Epidermal melanocyte (primary cell): ENCODE measurements at regions not wholly inside any gene's neighbourhood (a gene's known extent, or its start where the extent isn't known, plus 50 kb on each side); places are given as distances from the start of the nearest gene placed in this dataset.

Experiments
- DNase-seq: peaks from one replicate; pipeline ENCODE4 v3.0.0; 2011; ENCODE audit warnings: low spot score; ENCODE audit not compliant: insufficient read length

- no peak for DNase-seq
Observed at GRCh38 chr21:43274946-43275310, 106.1 kb downstream of the CRYAA start.

GRCh38 chr21:43274022-43274945, 105.5 kb downstream of the CRYAA start:
- DNase-seq, result no peak

DNA sequence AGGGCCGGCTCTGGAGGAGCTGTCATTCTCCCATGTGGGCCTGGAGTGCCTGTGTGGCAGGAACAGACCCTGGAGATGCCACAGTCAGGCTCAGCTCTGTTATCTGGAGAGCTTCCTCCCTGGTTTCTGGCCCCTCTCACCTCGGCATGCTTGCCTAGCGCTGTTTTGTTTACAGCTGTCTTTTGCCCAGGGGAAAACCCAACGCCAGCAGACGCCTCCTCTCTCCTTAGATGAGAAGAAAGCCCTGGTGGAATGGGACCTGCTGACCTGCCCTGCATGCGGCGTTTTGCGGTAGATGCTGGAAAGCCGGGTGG, 104.9 kb downstream of the CRYAA start:
- no peak for DNase-seq

DNA sequence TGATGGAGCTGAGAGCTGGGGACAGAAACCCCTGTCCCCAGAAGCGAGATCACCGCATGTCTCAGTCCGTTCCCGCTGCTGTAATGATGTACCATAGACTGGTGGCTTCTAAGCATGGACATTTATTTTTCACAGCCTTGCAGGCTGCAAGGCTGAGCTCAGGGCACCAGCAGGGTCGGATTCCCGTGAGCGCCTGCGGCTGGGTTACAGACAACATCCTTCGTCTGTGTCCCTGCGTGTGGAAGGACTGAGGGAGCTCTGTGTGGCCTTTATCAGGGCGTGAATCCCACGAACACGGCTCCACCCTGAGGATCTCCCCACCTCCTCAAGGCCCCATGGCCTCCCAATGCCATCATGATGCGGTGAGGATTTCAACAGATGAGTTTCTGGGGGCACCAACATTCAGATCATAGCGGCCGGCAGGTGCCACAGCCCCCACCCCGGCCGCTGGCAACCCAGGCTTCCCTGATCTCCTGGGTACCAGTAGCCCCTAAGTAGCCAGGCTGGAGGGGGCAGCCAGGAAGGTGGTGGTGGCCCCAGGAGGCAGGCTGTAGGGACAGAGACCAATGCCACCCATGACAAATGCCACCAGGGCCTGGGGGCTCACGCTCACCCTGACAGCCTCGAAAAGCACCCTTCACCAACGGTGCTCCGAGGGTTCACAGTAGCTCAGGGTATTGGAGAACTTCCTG, 104.4 kb downstream of the CRYAA start:
- DNase-seq, result no peak

GRCh38 chr21:43272591-43272990, 103.8 kb downstream of the CRYAA start:
- no peak for DNase-seq

GRCh38 chr21:43271452-43272020, 102.7 kb downstream of the CRYAA start:
- DNase-seq, result no peak

DNA sequence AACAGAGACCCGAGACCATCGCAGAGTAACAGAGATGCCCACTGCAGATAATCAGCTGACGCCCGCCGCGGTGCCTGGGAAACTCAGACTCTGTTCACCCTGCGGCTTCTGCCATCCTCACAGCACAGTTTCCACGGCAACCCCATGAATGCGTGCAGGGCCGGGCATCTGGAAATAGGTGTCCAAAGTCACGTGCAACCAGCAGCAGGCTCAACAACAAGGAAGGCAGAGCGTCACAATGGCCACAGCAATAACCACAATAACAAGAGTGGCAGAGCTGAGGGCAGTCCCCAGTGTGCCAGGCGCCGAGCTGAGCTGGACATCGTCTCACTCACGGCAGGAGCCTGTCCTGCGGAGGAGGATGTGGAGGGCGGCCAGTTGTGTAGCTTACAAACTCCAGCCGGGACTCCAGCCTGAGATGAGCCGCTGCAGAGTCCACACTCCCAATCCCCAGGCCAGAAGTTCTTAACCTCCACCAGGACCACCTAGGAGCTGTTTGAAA, 102.0 kb downstream of the CRYAA start:
- DNase-seq, result no peak

GRCh38 chr21:43269957-43270705, 101.3 kb downstream of the CRYAA start:
- no peak for DNase-seq

GRCh38 chr21:43269440-43269839, 100.6 kb downstream of the CRYAA start:
- DNase-seq, result no peak

DNA sequence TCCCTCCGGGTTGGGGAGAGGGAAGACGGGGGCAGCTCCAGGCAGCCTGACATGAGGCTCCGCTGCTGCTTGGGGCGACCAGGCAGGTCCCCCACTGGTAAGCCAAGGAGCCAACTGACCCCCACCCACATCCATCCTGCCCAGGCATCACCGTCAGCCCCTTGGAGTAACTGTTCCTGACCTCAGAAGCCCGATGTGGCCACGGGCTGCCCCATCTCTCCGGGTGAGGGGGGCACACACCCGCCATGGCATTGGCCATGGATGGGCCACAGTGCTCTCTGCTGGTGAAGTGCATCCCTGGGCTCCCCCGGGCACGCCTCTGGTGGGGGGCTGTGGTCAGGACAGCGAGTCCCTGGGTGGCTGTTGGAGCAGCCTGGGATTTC, 100.0 kb downstream of the CRYAA start:
- no peak for DNase-seq

DNA sequence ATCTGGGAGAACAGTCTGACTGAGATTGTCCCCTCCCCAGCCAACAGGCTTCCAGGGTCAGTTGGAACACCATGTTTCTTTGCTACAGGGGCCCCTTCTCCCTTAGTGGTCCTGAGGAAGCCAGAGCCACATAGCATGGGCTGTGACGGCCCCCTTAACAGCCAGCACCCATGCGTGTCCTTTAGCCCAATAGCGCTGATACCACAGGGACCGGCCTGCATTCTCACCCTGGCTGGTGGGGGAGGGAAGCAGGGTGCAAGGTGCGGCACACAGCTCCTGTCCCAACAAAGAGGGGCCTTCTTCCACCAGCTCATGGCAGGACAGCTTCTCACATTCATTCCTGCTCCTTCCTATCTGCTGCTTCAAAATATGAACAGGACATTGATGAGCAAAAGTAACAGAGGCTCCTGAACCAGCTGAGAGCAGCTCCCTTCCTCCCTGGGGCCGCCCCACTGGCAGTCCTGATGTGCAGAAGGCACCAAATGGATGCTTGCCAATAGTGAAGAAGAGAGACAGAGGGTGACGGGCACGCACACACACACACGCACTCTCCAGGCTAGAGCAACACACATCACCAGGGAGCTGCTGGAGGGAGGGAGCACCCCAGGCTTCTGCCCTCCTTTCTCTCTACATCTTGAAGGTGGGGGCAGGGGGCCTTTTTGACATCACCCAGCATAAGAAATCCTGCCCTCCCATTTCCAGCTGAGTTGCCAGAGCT, 99.4 kb downstream of the CRYAA start:
- DNase-seq, result no peak

GRCh38 chr21:43267391-43268085, 98.7 kb downstream of the CRYAA start:
- no peak for DNase-seq

- no peak for DNase-seq
Observed at GRCh38 chr21:43266534-43266933, 97.7 kb downstream of the CRYAA start.

DNA sequence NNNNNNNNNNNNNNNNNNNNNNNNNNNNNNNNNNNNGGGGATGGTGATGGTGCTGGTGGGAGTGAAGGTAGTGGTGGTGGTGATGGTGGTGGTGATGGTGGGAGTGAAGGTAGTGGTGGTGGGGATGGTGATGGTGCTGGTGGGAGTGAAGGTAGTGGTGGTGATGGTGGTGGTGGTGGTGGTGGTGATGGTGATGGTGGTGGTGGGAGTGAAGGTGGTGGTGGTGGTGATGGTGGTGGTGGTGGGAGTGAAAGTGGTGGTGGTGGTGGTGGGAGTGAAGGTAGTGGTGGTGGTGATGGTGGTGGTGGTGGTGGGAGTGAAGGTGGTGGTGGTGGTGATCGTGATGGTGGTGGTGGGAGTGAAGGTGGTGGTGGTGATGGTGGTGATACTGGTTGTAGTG, 93.6 kb downstream of the CRYAA start:
- DNase-seq, result no peak
